ENCODE measurements at regions not wholly inside any gene's neighbourhood (a gene's known extent, or its start where the extent isn't known, plus 50 kb on each side); places are given as distances from the start of the nearest gene placed in this dataset.

DNA sequence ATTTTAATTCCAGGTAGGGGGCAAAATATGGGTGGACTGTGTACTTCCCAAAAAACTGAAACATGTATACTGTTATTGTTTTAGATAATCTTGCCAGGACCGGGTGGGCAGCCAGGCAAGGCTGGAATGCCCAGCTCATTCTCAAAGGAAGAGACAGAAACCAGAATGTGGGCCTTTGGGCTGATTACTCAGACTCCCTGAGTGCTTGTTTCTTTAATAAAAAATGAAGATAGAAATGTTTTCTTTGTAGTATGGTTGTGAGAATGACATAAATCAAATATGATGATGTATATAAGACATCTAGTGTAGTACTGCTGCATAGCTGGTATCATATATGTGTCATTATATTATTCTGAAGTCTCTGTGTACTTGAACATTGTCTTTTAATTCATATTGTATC lies 231.6 kb upstream of the NT5C1B start:
- no peaks in the 10 kb centered on the region for H3K27me3 ChIP-seq (ENCODE audit: control insufficient read depth, insufficient read depth, low read length)
- ChIA-PET POLR2A (no interaction called here), CTCF (no interaction called here)
- TF ChIP-seq, protein P1, sequence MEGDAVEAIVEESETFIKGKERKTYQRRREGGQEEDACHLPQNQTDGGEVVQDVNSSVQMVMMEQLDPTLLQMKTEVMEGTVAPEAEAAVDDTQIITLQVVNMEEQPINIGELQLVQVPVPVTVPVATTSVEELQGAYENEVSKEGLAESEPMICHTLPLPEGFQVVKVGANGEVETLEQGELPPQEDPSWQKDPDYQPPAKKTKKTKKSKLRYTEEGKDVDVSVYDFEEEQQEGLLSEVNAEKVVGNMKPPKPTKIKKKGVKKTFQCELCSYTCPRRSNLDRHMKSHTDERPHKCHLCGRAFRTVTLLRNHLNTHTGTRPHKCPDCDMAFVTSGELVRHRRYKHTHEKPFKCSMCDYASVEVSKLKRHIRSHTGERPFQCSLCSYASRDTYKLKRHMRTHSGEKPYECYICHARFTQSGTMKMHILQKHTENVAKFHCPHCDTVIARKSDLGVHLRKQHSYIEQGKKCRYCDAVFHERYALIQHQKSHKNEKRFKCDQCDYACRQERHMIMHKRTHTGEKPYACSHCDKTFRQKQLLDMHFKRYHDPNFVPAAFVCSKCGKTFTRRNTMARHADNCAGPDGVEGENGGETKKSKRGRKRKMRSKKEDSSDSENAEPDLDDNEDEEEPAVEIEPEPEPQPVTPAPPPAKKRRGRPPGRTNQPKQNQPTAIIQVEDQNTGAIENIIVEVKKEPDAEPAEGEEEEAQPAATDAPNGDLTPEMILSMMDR (IDR thresholded peaks at IDR 0.05; ENCODE audit: insufficient read depth, low read depth, low read length): no peak
- no peaks in the 10 kb centered on the region for H3K36me3 ChIP-seq (ENCODE audit: control insufficient read depth, insufficient read depth, low read length)
- no peak for DNase-seq (ENCODE audit: low read depth)
- no peak overlapping the region for H3K4me3 ChIP-seq (ENCODE audit: low read depth, low read length)

DNA sequence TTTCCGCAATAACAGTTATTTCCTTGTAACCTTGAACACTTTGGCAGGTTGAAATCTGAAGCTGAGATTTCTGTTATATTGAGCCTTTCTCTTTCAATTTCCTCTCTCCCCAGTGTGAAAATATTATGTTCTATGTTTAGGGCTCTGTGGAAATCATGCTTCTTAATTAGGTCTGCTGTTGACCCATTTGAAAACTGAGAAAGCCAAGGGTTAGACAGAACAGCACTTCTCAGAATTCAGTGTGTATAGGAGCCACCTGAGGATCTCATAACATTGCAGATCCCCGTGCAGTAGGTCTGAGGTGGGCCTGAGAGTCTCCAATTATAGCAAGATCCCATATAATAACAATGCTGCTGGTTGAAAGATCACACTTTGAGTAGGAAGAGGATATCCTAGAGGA lies 230.2 kb upstream of the NT5C1B start:
- ChIA-PET CTCF (no interaction called here), POLR2A (no interaction called here)
- no peak overlapping the region for H3K4me3 ChIP-seq (ENCODE audit: low read depth, low read length)
- no peak for DNase-seq (ENCODE audit: low read depth)
- no peaks in the 10 kb centered on the region for H3K36me3 ChIP-seq (ENCODE audit: control insufficient read depth, insufficient read depth, low read length)
- H3K27me3 ChIP-seq (ENCODE audit: control insufficient read depth, insufficient read depth, low read length): no peaks in the 10 kb centered on the region
- TF ChIP-seq, protein P1 (IDR thresholded peaks at IDR 0.05; ENCODE audit: insufficient read depth, low read depth, low read length): no peak

DNA sequence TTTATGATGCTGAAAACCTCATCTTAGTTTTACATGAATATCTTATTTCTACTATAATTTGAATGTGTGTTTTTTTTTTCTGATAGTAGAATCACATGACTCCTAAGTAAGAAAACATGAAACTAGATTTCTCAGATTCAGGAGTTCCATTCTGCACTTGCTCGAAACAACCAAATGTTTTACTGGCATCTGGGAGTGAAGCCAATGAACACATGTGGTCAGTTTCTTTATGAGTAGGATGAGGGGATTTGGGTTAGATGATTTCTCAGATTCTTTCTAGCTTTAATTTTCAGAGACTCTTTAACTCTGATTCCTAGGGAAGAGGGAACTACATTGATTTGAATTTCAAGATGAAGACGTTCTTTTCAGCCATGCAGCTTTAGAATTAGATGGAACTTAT lies 225.0 kb upstream of the NT5C1B start:
- Histone ChIP-seq H3K36me3 (ENCODE audit: control insufficient read depth, insufficient read depth, low read length) (no peaks in the 10 kb centered on the region), H3K27me3 (ENCODE audit: control insufficient read depth, insufficient read depth, low read length) (no peaks in the 10 kb centered on the region), H3K4me3 (ENCODE audit: low read depth, low read length) (no peak overlapping the region)
- ChIA-PET POLR2A (no interaction called here), CTCF (interaction anchor here (0.7 kb wide), 1 partner anchor 294 kb away, joined by 4 read pairs; no protein-coding TSS in a partner anchor)
- DNase-seq (ENCODE audit: low read depth): peak; percentile 40
- TF ChIP-seq, protein P1 (IDR thresholded peaks at IDR 0.05; ENCODE audit: insufficient read depth, low read depth, low read length): no peak

DNA sequence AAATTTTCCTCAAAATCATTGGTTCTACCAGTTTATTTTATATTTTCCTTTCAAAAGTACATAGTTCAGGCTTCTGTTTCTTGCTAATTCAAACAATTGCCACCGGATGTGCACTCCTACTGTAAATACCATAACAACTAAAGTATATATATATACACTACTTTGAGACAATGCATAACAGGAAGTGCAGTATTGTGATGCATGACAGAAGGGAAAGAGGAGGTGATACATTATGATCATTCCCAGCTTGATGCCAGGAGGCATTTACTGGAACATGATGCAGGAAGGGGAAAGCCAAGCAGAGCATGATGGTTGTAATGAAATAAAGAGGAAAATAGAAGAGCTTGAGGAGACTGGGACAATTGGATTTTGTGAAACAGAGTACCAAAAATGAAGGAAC lies 215.2 kb upstream of the NT5C1B start:
- no peaks in the 10 kb centered on the region for H3K36me3 ChIP-seq (ENCODE audit: control insufficient read depth, insufficient read depth, low read length)
- ChIA-PET POLR2A (no interaction called here), CTCF (interaction anchor here (0.8 kb wide), 1 partner anchor 28 kb away, joined by 3 read pairs; no protein-coding TSS in a partner anchor)
- no peak for DNase-seq (ENCODE audit: low read depth)
- H3K27me3 ChIP-seq (ENCODE audit: control insufficient read depth, insufficient read depth, low read length): no peaks in the 10 kb centered on the region
- TF ChIP-seq, protein P1 (IDR thresholded peaks at IDR 0.05; ENCODE audit: insufficient read depth, low read depth, low read length): no peak
- H3K4me3 ChIP-seq (ENCODE audit: low read depth, low read length): no peak overlapping the region

DNA sequence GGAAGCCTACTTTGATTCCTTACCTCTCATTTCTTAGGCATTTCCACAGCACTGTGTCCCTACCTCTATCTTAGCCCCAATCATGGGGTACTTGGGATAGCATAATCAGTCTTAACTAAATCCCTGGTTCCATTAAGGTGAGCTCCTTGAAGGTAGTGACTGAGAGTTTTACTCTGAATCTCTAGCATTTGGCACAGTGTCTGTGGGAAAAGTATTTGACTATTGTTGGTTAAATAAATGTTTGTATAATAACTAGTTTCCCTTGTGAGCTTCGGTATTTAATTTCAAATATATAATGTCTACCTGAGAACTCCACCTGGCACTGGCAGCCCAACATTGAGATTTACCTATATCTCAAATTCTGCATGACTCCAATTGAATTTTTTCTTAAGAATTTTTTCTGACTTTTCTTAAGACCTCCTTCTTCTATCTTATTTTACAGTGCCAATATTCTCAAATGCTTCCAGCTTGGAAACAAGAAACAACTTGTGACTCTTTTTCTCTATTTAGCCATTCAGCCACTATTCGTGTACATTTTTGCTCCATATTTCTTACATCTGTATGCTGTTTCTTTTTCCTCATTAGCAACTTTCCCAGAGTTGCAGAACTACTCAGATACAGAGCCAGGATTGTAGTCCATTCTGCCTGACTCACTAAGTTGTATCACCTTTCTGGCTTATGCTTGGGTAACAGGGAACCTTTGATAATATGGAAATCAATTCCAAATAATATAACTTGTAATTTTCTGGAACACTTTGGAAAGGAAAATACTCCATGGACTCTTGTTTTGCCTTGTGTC lies 214.0 kb upstream of the NT5C1B start:
- Histone ChIP-seq H3K4me3 (ENCODE audit: low read depth, low read length) (no peak overlapping the region), H3K27me3 (ENCODE audit: control insufficient read depth, insufficient read depth, low read length) (no peaks in the 10 kb centered on the region), H3K36me3 (ENCODE audit: control insufficient read depth, insufficient read depth, low read length) (no peaks in the 10 kb centered on the region)
- ChIA-PET CTCF (interaction anchor here (0.7 kb wide), 1 partner anchor 218 kb away, joined by 3 read pairs; no protein-coding TSS in a partner anchor), POLR2A (no interaction called here)
- TF ChIP-seq, protein P1 (IDR thresholded peaks at IDR 0.05; ENCODE audit: insufficient read depth, low read depth, low read length): no peak
- no peak for DNase-seq (ENCODE audit: low read depth)

Measured in BJ (cell line).